ENCODE measurements at regions not wholly inside any gene's neighbourhood (a gene's known extent, or its start where the extent isn't known, plus 50 kb on each side); places are given as distances from the start of the nearest gene placed in this dataset.
A peak's percentile ranks its signal among the peaks of the same experiment; 100 is the strongest.

GRCh38 chr22:48444320-48445112, 1383.2 kb downstream of the BRD1 start:
- Histone ChIP-seq H3K27ac (no peak overlapping the region), H3K36me3 (no peaks in the 10 kb centered on the region), H3K27me3 (no peaks in the 10 kb centered on the region), H3K9me3 (no peaks in the 10 kb centered on the region), H3K4me3 (no peak overlapping the region), H3K4me1 (no peaks in the 10 kb centered on the region)
- DNase-seq (no peak), ATAC-seq (no peak)
- TF ChIP-seq CTCF (IDR thresholded peaks at IDR 0.05): no peak
- intact Hi-C loops (cut with DNase I): no loop called here

- no peaks in the 10 kb centered on the region for H3K27me3 ChIP-seq
- no peak for DNase-seq
- no peak for TF ChIP-seq CTCF (IDR thresholded peaks at IDR 0.05)
- H3K9me3 ChIP-seq: no peaks in the 10 kb centered on the region
- no peak overlapping the region for H3K4me3 ChIP-seq
- no peak for ATAC-seq
- H3K36me3 ChIP-seq: no peaks in the 10 kb centered on the region
- intact Hi-C loops (cut with DNase I): no loop called here
- no peaks in the 10 kb centered on the region for H3K4me1 ChIP-seq
- H3K27ac ChIP-seq: no peak overlapping the region
Observed at GRCh38 chr22:48443680-48444079, 1384.0 kb downstream of the BRD1 start.

GRCh38 chr22:48442663-48443062, 1385.0 kb downstream of the BRD1 start:
- no peak for TF ChIP-seq CTCF (IDR thresholded peaks at IDR 0.05)
- no peak for DNase-seq
- Histone ChIP-seq H3K36me3 (no peaks in the 10 kb centered on the region), H3K9me3 (no peaks in the 10 kb centered on the region), H3K4me1 (no peaks in the 10 kb centered on the region), H3K27me3 (no peaks in the 10 kb centered on the region), H3K27ac (no peak overlapping the region), H3K4me3 (no peak overlapping the region)
- ATAC-seq: no peak
- intact Hi-C loops (cut with DNase I): no loop called here

GRCh38 chr22:48441553-48441850, 1386.2 kb downstream of the BRD1 start:
- intact Hi-C loops (cut with DNase I): no loop called here
- H3K9me3 ChIP-seq: no peaks in the 10 kb centered on the region
- peak in 1 of 4 donors; percentile 43 for DNase-seq

More at GRCh38 chr22:48441553-48441850, 1386.2 kb downstream of the BRD1 start:
- no peak overlapping the region for H3K27ac ChIP-seq
- H3K4me1 ChIP-seq: no peaks in the 10 kb centered on the region
- no peak for ATAC-seq
- no peaks in the 10 kb centered on the region for H3K27me3 ChIP-seq
- H3K36me3 ChIP-seq: no peaks in the 10 kb centered on the region
- H3K4me3 ChIP-seq: no peak overlapping the region
- TF ChIP-seq CTCF (IDR thresholded peaks at IDR 0.05): no peak

Measured in left lung (tissue), 4 donors.